HUDEP-2 (cell line): ENCODE measurements at regions not wholly inside any gene's neighbourhood (a gene's known extent, or its start where the extent isn't known, plus 50 kb on each side); places are given as distances from the start of the nearest gene placed in this dataset.

ENCODE experiments used
- DNase-seq, 76 experiments: peaks; one replicate each; lab custom pipeline; 2025; ENCODE audit not compliant: unreplicated experiment in 76 of 76; lab: John Stamatoyannopoulos, UW

DNA sequence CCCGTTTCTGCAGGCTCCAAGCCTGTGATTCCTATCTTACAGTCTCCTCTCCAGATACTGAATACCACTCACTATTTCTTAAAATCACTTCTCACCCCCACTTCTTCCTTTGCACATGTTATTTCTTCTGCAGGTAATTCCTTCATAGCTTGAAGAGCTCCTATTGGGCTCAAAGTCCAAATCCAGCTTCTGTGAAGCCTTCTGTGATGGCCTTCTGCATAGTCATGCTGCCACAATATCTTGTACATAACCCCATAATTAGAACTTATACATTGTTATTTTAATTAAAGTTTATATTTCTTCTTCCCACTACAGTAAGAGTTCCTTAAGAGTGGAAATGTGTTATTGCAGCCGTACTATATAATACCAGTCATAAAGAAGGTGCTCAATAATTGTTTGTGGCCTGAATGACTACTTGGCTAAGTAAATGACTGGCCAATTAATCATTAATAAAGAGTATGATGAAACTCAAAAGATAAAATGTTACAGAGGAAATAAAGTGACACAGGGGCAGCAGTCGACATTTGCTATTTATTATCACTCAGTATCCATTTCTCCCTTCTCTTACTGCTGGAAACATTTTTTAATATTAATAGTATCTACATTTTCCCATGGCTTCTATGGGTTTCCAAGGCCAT, 886.6 kb downstream of the TTLL7 start:
- no peak for DNase-seq

DNA sequence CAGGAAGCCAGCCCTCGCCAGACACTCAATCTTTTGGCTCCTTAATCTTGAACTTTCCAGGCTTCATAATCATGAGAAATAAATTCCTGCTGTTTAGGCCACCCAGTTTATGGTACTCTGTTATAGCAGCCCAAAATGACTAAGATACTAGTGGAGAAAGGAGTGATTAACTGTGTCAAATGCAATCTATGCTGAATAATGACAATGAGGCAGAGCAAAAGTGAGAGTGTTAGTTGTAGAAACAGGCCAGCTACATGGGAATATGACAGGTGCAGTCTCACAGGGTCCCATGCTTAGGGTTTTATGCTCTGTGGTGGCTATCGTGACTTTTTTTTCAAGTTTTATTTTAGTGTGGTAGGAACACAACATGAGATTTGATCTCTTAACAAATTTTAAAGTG, 888.8 kb downstream of the TTLL7 start:
- no peak for DNase-seq

DNA sequence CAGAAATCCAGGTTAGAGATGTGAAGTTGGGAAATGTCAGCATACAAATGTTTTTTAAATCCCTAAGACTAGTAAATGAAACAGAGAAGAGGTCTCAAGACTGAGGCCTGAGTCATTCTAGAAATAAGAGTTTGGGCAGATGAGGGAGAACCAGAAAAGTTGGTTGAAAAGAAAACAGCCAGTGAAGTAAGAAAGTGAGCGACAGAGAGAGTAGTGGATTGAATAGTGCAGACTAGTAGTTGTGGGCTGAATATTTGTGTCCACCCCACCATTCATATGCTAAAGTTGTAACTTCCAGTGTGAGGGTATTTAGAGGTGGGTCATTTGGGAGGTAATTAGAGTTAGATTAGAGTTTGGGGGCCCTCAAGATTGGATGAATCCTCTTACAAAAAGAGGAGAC, 889.2 kb downstream of the TTLL7 start:
- DNase-seq, result no peak

- DNase-seq, result no peak
These were observed 894.4 kb downstream of the TTLL7 start for GRCh38 chr1:83104558-83104957.

- DNase-seq, result no peak
These were observed 895.6 kb downstream of the TTLL7 start for GRCh38 chr1:83103341-83103740.

DNA sequence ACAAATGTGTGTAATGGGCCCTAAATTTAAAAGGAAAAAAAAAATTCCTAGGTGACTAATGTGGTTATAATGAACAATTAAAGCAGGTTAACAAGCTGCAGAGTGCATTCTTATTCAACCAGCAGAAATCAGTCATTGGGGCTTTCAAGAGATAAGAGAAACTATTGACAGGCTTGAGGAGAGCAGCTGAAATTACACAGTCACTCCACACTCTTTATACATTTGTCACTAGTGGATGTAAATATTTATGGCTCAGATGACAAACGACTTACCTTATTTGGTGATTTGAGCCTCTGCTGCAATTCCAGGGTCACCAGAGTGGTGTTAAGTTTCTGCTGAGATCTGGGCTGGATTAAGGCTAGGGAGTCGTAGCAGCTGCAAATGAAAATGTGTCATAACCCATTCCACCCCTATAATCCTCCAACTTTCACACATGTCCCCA, 896.3 kb downstream of the TTLL7 start:
- DNase-seq, result no peak

DNA sequence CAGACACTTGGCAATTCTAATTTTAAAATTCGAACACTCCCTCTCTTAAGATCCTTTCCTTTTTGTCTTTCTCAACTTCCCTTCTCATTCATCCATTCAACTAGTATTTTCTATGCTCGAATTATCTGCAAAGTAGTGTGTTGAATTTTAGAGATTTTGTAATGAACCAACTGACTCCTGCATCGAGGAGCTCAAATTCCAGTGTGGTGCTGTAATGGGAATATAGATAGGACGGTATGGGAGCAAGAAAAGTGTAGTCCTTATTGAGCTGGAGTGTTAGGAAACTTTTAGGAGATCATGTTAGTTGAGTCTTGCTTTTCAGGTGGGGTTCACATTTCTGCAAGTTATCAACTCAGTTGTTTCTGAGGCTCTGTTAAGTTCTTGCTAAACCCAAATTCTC, 897.5 kb downstream of the TTLL7 start:
- no peak for DNase-seq

- no peak for DNase-seq
These were observed 898.8 kb downstream of the TTLL7 start for GRCh38 chr1:83100133-83100532.

DNA sequence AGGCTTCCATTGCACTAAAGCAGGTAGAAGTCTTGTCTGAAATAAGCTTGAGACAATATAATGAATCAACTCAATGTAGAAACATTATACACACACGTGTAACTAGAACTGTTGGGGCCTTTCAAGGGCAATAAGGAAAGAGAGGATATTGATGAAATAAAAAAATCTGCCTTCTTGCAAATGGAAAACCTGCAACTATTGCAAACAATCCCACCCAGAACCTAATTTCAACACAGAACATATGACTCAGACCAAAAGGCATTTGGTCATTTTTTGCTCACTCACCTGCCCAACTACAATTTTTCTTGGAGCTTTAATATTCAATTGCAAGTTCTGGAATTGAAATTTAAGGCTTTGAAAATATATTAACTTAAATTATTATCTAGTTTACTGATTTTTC, 900.1 kb downstream of the TTLL7 start:
- DNase-seq, result no peak

DNA sequence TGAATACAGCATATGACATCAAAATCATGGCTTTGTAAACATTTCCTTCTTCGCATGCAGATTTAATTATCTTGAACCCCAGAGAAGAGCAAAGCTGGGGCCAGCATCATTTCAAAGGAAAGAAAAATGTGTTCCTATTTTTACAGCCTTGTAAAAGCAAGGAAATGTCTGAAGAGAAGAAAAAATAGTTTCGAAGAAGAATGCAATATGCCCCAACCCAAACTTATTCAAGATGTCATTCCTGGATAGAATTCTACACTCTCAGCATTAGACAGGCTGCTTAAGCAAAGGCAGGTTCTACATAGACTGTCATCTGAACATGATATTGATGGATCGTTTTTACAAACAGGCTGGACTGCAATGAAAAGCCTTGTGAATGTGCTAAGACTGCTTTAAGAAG, 900.8 kb downstream of the TTLL7 start:
- no peak for DNase-seq

DNA sequence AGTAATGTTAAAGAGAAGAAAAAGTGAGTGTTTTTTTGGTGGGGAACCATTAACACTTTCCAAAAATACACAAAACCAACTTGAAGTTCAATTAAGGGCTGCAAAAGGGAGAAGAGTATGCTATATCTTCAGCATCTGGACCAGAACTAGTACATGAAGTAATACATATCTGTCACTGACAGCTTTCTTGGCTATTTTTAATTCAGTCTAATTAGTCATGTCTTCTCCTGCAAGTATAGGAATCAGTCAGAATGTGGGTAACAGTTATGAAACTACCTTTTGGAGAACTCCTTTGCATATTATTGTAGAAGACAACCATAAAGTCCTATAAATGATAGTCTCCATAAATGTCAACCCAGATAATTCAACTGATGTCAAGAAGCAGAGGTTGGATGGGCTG, 901.2 kb downstream of the TTLL7 start:
- no peak for DNase-seq

DNA sequence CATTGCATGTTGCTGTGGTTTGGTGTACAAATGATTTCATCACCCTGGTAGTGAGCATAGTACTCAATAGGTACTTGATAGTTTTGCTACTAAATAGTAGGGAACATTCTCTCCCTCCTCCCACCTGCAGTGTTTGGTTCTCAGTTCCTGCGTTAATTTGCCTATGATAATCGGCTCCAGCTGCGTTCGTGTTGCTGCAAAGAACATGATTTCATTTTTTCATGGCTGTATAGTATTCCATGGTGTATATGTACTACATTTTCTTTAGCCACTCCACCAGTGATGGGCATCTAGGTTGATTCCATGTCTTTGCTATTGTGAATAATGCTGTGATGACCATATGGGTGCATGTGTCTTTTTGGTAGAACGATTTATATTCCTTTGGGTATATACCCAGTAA, 903.4 kb downstream of the TTLL7 start:
- DNase-seq, result no peak

- DNase-seq, result no peak
These were observed 908.7 kb downstream of the TTLL7 start for GRCh38 chr1:83090195-83090594.

- DNase-seq, result no peak
These were observed 911.1 kb downstream of the TTLL7 start for GRCh38 chr1:83087851-83088250.

GRCh38 chr1:83086986-83087512, 911.9 kb downstream of the TTLL7 start:
- DNase-seq, result no peak

DNA sequence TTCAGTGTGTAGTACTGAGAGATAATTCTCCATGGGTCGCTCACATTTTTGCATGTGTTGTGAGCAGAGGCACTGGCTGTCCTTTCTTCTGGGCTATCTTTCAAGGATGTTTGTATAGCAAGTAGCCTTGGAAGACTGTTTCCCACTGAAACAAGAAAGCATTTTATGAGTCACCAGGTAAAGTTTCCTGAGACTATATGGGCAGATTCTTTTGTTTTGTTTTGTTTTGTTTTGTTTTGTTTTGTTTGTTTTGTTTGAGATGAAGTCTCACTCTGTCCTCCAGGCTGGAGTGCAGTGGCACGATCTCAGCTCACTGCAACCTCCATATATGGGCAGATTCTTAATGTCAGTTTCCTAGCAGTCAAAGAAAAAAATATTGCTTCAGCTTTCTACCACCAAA, 912.6 kb downstream of the TTLL7 start:
- DNase-seq, result no peak

GRCh38 chr1:83083589-83084224, 915.2 kb downstream of the TTLL7 start:
- no peak for DNase-seq

- no peak for DNase-seq
These were observed 921.5 kb downstream of the TTLL7 start for GRCh38 chr1:83077411-83077810.

DNA sequence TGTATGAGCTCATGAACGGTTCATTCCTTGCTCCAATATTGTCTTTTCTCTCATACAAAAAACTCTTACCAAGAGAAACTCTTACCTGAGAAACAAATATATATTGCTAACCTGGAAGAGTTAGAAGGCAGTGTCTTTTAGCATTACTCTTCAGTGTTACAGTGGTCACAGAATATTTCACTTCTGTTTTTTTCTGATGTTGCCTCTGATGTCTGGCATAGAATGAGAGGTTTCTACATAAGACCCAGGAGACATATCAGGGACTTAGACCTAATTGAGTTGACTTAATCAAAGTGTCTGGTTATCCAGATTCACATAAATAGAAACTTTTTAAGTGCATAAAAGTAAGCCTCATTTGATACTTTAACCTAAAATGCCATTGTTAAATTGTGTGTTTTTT, 923.8 kb downstream of the TTLL7 start:
- no peak for DNase-seq

- DNase-seq, result no peak
These were observed 931.0 kb downstream of the TTLL7 start for GRCh38 chr1:83067954-83068353.

DNA sequence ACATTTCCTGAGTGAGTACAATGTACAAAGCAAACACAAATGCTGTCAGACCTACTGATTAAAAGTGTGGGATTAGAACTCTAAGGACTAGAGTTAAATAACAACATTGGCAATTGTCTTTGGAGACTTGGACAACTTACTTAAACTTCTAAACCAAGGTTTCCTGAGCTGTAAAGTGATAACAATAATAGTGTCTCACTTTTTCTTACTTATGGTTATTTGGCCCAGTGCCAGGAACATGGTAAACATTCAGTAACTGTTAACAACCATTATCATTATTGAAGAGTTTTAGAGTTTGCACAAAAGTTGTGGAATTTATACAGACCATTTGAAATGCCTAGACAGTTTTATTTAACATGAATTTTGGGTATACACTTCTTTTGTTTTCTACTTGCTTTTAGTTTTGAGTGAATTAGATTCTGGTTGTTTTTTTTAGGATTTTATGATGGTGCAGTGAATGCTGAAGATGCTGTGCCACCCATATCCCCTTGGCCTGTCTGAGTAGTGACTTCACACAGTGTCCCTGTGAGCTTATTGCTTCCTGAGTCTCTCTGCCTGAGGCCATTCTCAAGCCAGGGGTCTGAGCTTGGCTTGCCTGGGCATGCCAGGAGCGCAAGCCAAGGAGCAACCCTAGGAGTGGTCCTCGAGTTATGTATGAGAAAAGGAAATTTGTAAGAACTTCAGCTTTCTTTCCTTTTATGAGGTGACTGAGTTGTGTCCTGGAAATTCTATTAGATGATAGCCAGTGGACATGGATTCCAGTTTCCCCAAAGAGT, 932.8 kb downstream of the TTLL7 start:
- DNase-seq, result no peak
